DMS 273 (cell line): ENCODE measurements at regions not wholly inside any gene's neighbourhood (a gene's known extent, or its start where the extent isn't known, plus 50 kb on each side); places are given as distances from the start of the nearest gene placed in this dataset.

Experiments used
- DNase-seq: peaks from one replicate; lab custom pipeline; 2025; ENCODE audit not compliant: unreplicated experiment; lab: John Stamatoyannopoulos, UW

GRCh38 chr5:158413122-158413680, 554.3 kb upstream of the CLINT1 start:
- DNase-seq: no peak

GRCh38 chr5:158410976-158411375, 552.0 kb upstream of the CLINT1 start:
- no peak for DNase-seq

DNA sequence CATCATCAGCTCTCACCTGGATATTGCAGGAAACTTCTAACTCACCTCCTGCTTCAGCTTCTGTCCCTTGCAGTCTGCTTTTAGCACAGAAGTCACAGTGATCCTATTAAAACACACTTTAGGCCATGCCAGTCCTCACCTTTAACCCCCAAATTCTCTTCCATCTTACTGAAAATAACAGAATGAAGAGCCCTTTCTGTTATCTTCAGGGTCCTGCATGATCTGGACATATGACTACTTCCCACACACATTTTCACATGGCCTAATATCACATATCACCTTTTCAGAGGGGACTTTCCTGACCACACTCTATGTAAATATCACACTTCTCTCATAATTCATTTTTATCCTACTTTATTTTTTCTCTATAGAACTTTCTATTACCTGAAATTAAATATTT, 550.6 kb upstream of the CLINT1 start:
- no peak for DNase-seq

DNA sequence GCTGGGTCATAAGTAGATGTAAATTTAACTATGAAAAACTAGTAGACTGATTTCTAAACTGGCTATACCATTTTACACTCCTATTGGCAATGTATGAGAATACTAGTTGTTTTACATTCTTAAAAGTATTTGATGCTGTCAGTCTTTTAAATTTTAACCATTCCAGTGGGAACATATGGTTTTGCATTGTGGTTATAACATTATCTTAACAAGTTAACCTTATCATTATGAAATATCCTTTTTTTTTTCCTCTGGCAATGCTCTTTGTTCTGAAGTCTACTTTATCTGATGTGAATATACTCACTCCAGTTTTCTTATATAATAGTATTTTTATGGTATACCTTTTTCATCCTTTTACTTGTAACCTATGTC, 548.9 kb upstream of the CLINT1 start:
- DNase-seq: no peak

GRCh38 chr5:158406884-158407823, 548.2 kb upstream of the CLINT1 start:
- DNase-seq: no peak

- DNase-seq: no peak
Observed at GRCh38 chr5:158398360-158399201, 539.6 kb upstream of the CLINT1 start.

GRCh38 chr5:158397278-158397677, 538.3 kb upstream of the CLINT1 start:
- no peak for DNase-seq

GRCh38 chr5:158394102-158394501, 535.2 kb upstream of the CLINT1 start:
- DNase-seq: no peak

GRCh38 chr5:158393457-158393856, 534.5 kb upstream of the CLINT1 start:
- no peak for DNase-seq

DNA sequence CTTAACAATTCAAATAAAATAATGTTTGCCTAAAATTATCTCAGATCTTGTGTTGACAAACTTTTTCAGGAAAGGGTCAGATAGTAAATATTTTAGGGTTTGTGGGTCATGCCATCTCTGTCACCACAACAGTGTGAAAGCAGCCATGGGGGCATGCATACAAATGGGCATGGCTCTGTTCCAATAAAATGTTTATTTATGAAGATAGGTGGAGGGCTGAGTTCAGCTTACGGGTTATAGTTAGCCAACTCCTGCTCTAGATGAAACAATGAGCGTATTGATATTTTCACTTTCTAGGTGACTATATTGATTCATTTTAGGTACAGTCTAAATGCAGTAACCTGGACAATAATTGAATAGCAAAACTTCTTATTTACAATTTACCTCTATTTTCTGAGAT, 533.8 kb upstream of the CLINT1 start:
- DNase-seq: peak; percentile 2

GRCh38 chr5:158390577-158390976, 531.6 kb upstream of the CLINT1 start:
- DNase-seq: no peak

GRCh38 chr5:158389786-158390185, 530.8 kb upstream of the CLINT1 start:
- no peak for DNase-seq

DNA sequence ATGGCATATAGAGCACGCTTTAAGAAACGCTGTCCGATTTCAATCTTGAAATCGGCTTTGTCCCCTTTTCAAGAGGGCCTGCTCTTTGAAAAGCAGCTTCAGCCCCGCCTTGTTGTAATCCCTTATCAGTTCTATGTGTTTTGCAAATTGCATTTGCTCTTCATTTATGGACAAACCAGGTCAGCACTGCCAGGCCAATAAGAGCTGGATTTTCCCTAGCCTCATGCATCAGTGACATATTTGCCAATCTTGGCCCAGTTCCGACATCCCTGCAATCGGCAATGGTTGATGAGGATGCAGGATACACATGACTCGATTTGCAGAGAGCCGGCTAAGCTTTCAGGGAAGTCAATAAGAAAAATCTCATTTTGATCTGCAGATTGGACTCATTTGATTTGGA, 529.1 kb upstream of the CLINT1 start:
- no peak for DNase-seq

GRCh38 chr5:158387499-158387898, 528.6 kb upstream of the CLINT1 start:
- DNase-seq: no peak

DNA sequence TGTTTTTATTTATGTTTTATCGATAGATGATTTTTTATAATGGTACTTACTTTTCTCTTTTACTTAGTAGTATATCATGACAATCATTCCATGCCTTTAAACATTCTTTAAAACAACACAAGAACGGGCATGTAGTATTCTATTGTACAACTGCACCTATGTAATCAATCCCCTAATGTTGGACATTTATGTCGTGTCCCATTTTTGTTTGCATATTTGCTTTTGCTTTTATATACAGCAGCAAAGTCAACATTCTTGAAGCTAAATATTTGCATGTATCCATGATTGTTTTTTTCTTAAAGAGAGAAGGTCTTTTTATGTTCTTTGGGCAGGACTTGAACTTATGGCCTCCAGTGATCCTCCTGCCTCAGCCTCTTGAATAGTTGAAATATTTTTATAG, 527.0 kb upstream of the CLINT1 start:
- no peak for DNase-seq

DNA sequence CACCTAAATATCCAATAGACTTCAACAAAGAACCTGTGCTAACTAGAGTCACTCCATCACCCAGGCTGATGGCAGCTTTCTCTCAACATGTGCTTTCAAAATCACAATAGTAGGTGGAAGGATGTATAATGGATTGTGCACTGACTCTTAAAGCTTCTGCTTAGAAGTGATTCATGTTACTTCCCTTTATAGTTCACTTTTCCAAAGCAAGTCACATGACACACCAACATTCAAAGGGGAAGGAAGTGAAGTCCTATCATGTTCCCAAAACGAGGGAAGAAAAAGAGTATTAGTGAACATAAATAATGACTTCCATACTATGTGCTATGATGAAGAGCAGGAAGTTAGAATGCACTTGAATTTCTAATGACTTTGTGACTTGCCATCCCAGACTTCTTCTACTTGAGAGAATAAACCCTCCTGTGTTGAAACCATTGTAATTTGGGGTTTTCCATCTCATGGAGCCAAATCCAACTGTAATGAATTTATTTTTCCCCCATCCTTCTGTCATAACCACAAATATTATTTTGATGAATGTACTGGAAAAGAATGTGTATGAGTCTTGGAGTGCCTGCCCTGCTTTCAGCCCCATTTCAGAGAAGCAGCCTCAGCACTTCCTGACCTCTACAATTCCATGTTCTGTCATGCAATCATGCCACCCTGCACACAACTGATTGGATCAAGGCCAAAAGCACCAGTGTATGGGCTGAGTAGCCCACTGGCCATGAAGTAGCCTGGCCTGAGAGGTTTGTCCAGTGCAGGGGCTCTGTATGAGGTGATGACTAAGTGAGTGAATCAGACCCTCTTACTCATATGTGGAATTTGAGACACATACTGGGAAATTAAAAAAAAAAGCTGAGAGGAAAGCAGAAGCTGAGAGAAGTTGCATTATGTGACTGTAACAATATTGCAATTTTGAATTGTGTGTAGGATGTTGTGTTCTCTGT, 525.9 kb upstream of the CLINT1 start:
- DNase-seq: no peak

GRCh38 chr5:158383486-158383885, 524.5 kb upstream of the CLINT1 start:
- DNase-seq: no peak

DNA sequence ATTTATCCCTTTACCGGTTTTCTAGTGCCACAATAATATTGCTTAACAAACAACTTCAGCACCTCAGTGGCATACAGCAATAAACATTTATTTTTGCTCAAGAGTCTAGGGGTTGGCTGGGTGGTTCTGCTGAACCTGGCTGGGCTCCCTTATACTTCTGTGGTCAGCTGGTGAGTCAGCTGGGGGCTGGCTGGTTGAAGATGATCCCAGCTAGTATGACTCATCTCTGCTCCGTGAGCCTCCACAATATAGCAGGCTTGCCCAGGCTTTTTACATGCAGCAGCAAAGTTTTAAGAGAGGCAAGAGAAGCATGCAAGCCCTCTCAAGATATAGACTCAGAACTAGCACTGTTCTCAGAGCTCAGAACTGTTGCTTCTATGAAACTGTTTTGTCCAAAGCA, 523.5 kb upstream of the CLINT1 start:
- DNase-seq: peak; percentile 69

DNA sequence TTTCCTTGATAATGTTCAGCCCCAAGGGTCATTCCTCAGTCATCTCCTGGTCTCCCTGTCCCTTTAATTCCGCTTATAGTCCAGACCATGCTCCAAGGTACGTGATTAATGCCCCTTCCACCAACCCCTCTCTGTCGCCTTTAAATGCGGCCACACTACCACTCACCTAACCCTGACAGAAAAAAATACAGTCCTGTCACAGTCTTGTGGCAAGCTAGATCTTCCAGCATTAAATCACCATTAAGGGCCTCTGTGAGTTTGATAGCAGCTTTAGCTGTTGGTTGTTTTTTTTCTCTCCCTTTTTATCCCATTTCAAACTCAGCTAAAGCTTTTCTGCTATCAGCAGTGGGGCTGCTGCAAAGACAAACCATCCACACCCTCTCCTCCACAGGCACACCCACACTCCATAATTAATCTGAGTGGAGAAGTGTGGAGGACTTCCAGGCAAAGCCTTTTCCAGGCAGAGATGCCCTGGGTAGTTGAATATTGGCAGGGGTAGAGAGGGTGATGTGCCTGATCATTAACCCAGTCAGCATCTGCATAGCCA, 522.7 kb upstream of the CLINT1 start:
- DNase-seq: no peak

DNA sequence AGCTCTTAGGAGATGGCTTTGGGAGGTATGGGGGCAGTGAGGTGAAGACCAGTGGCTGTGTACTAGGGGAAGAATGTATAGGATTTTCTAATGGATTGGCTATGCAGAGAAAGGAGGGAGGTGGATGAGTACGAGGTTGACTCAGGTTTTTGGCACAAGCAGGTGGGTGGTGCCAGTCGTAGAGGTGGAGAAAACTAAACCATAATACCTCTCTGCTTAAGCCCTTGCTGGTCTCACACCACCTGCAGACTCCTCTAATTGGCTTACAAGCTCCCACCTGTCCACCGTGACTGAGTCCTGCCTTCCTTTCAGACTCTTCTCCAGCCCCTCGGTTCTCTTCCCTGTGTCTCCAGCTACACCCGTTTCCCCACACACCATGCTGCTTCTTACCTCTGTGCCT, 521.7 kb upstream of the CLINT1 start:
- no peak for DNase-seq
